Mucosa of descending colon (tissue), 3 donors: ENCODE measurements at regions not wholly inside any gene's neighbourhood (a gene's known extent, or its start where the extent isn't known, plus 50 kb on each side); places are given as distances from the start of the nearest gene placed in this dataset.

Experiments used
- ATAC-seq: fragments of 200-7000 bp; cut with Tn5 transposase; one replicate; pipeline ENCODE4 v1.9.1; 2020; ENCODE audit warnings: mild to moderate bottlenecking, moderate library complexity
- DNase-seq, 3 donors: peaks; one replicate each; pipeline ENCODE4 v3.0.0-alpha.2; 2020
- H3K36me3 ChIP-seq: fragments of 200-600 bp; one replicate; pipeline ENCODE4 v1.8.0; 2021; ENCODE audit warnings: low read depth, mild to moderate bottlenecking
- H3K4me1 ChIP-seq: fragments of 200-600 bp; one replicate; pipeline ENCODE4 v1.8.0; 2021; ENCODE audit warnings: low read depth, mild to moderate bottlenecking
- H3K4me3 ChIP-seq: fragments of 200-600 bp; one replicate; pipeline ENCODE4 v1.8.0; 2021; ENCODE audit warnings: mild to moderate bottlenecking
- H3K9me3 ChIP-seq: fragments of 200-600 bp; one replicate; pipeline ENCODE4 v1.8.0; 2021; ENCODE audit warnings: mild to moderate bottlenecking
- CTCF ChIP-seq: fragments of 200-600 bp; IDR thresholded peaks from one replicate; pipeline ENCODE4 v1.8.0; 2022; ENCODE audit warnings: antibody characterized with exemption, mild to moderate bottlenecking
- intact Hi-C, 2 donors: fragments of 100-400 bp; cut with DNase I in 1 of 2; cut with micrococcal nuclease in 1 of 2; formaldehyde crosslinking; loops; one replicate each; pipeline versions ENCODE4 v1.11.0 to v1.11.1; 2022; cut with DNase I, micrococcal nuclease
- donor health status: DM: no; HTN: no; CAD: no; lungs with moderate emphysema.
- donor health status: DM: no; HTN: no; CAD: no.
- donor health status: DM: no; HTN: yes; CAD: no.

GRCh38 chr10:90447831-90448230 is 410.0 kb downstream of the HTR7 start:
- no peak for DNase-seq
- H3K4me3 ChIP-seq, result no peak overlapping the region
- H3K36me3 ChIP-seq, result no peaks in the 10 kb centered on the region
- no peaks in the 10 kb centered on the region for H3K4me1 ChIP-seq
- intact Hi-C loops, result no loop called here
- H3K9me3 ChIP-seq, result no peaks in the 10 kb centered on the region
- ATAC-seq, result no peak
- no peak for TF ChIP-seq CTCF

GRCh38 chr10:90450797-90451196 is 407.0 kb downstream of the HTR7 start:
- no peak for DNase-seq
- Histone ChIP-seq H3K9me3 (no peaks in the 10 kb centered on the region), H3K4me1 (no peaks in the 10 kb centered on the region), H3K4me3 (no peak overlapping the region), H3K36me3 (no peaks in the 10 kb centered on the region)
- TF ChIP-seq CTCF, result no peak
- ATAC-seq, result no peak
- intact Hi-C loops, result no loop called here

GRCh38 chr10:90451283-90451682 is 406.6 kb downstream of the HTR7 start:
- H3K4me3 ChIP-seq, result no peak overlapping the region
- H3K9me3 ChIP-seq, result no peaks in the 10 kb centered on the region
- DNase-seq (no peak), ATAC-seq (no peak)
- no peaks in the 10 kb centered on the region for H3K36me3 ChIP-seq
- no peaks in the 10 kb centered on the region for H3K4me1 ChIP-seq
- intact Hi-C loops, result no loop called here
- TF ChIP-seq CTCF, result no peak

GRCh38 chr10:90458054-90458453 is 399.8 kb downstream of the HTR7 start:
- no peaks in the 10 kb centered on the region for H3K9me3 ChIP-seq
- H3K4me3 ChIP-seq, result no peak overlapping the region
- DNase-seq (no peak), ATAC-seq (no peak)
- intact Hi-C loops, result no loop called here
- no peak for TF ChIP-seq CTCF
- H3K36me3 ChIP-seq, result no peaks in the 10 kb centered on the region
- no peaks in the 10 kb centered on the region for H3K4me1 ChIP-seq

- TF ChIP-seq CTCF, result no peak
- H3K4me1 ChIP-seq, result no peaks in the 10 kb centered on the region
- H3K9me3 ChIP-seq, result no peaks in the 10 kb centered on the region
- no peak for DNase-seq
- no peak overlapping the region for H3K4me3 ChIP-seq
- H3K36me3 ChIP-seq, result no peaks in the 10 kb centered on the region
- intact Hi-C loops, result no loop called here
- ATAC-seq, result no peak
Measured at GRCh38 chr10:90458571-90458970, 399.3 kb downstream of the HTR7 start.

GRCh38 chr10:90461437-90462155 is 396.2 kb downstream of the HTR7 start:
- TF ChIP-seq CTCF, result no peak
- Histone ChIP-seq H3K9me3 (no peaks in the 10 kb centered on the region), H3K4me3 (no peak overlapping the region), H3K4me1 (no peaks in the 10 kb centered on the region), H3K36me3 (no peaks in the 10 kb centered on the region)
- DNase-seq (no peak), ATAC-seq (no peak)
- intact Hi-C loops, result no loop called here
